ENCODE measurements at regions not wholly inside any gene's neighbourhood (a gene's known extent, or its start where the extent isn't known, plus 50 kb on each side); places are given as distances from the start of the nearest gene placed in this dataset.

GRCh38 chr1:80536461-80536860 is 1264.3 kb upstream of the ADGRL2 start:
- Histone ChIP-seq H3K27me3 (replicated peaks; ENCODE audit: control insufficient read depth, insufficient read depth, low read length) (no peaks in the 10 kb centered on the region), H3K36me3 (ENCODE audit: control insufficient read depth, insufficient read depth, low read length) (no peaks in the 10 kb centered on the region), H3K4me3 (replicated peaks; ENCODE audit: low read depth, low read length) (no peak overlapping the region)
- TF ChIP-seq CTCF (IDR thresholded peaks at IDR 0.05; ENCODE audit: insufficient read depth, low read length, poor library complexity, severe bottlenecking), result no peak
- DNase-seq (ENCODE audit: extremely low read depth, insufficient read length), result no peak

GRCh38 chr1:80535466-80535865 is 1265.3 kb upstream of the ADGRL2 start:
- H3K27me3 ChIP-seq (replicated peaks; ENCODE audit: control insufficient read depth, insufficient read depth, low read length), result no peaks in the 10 kb centered on the region
- no peak overlapping the region for H3K4me3 ChIP-seq (replicated peaks; ENCODE audit: low read depth, low read length)
- TF ChIP-seq CTCF (IDR thresholded peaks at IDR 0.05; ENCODE audit: insufficient read depth, low read length, poor library complexity, severe bottlenecking), result no peak
- H3K36me3 ChIP-seq (ENCODE audit: control insufficient read depth, insufficient read depth, low read length), result no peaks in the 10 kb centered on the region
- no peak for DNase-seq (ENCODE audit: extremely low read depth, insufficient read length)

- DNase-seq (ENCODE audit: extremely low read depth, insufficient read length), result no peak
- H3K36me3 ChIP-seq (ENCODE audit: control insufficient read depth, insufficient read depth, low read length), result no peaks in the 10 kb centered on the region
- H3K4me3 ChIP-seq (replicated peaks; ENCODE audit: low read depth, low read length), result no peak overlapping the region
- TF ChIP-seq CTCF (IDR thresholded peaks at IDR 0.05; ENCODE audit: insufficient read depth, low read length, poor library complexity, severe bottlenecking), result no peak
- H3K27me3 ChIP-seq (replicated peaks; ENCODE audit: control insufficient read depth, insufficient read depth, low read length), result no peaks in the 10 kb centered on the region
Measured at GRCh38 chr1:80534606-80535360, 1266.0 kb upstream of the ADGRL2 start.

GRCh38 chr1:80533775-80534334 is 1266.9 kb upstream of the ADGRL2 start:
- Histone ChIP-seq H3K4me3 (replicated peaks; ENCODE audit: low read depth, low read length) (no peak overlapping the region), H3K36me3 (ENCODE audit: control insufficient read depth, insufficient read depth, low read length) (no peaks in the 10 kb centered on the region), H3K27me3 (replicated peaks; ENCODE audit: control insufficient read depth, insufficient read depth, low read length) (no peaks in the 10 kb centered on the region)
- TF ChIP-seq CTCF (IDR thresholded peaks at IDR 0.05; ENCODE audit: insufficient read depth, low read length, poor library complexity, severe bottlenecking), result no peak
- DNase-seq (ENCODE audit: extremely low read depth, insufficient read length), result no peak

GRCh38 chr1:80533093-80533492 is 1267.6 kb upstream of the ADGRL2 start:
- Histone ChIP-seq H3K27me3 (replicated peaks; ENCODE audit: control insufficient read depth, insufficient read depth, low read length) (no peaks in the 10 kb centered on the region), H3K36me3 (ENCODE audit: control insufficient read depth, insufficient read depth, low read length) (no peaks in the 10 kb centered on the region), H3K4me3 (replicated peaks; ENCODE audit: low read depth, low read length) (no peak overlapping the region)
- DNase-seq (ENCODE audit: extremely low read depth, insufficient read length), result no peak
- TF ChIP-seq CTCF (IDR thresholded peaks at IDR 0.05; ENCODE audit: insufficient read depth, low read length, poor library complexity, severe bottlenecking), result no peak

Data from GM06990 (cell line).